ENCODE measurements at regions not wholly inside any gene's neighbourhood (a gene's known extent, or its start where the extent isn't known, plus 50 kb on each side); places are given as distances from the start of the nearest gene placed in this dataset.

GRCh38 chr3:191997579-191998268, 536.8 kb downstream of the PYDC2 start:
- in situ Hi-C loops (cut with MboI; ENCODE audit: low pct_unique_long_range_greater_than_20kb, low sequenced_read_pairs, unreplicated experiment) = no loop called here
- DNase-seq (ENCODE audit: low spot score) = no peak
- TF ChIP-seq CTCF (IDR thresholded peaks at IDR 0.05; ENCODE audit: extremely low read depth, insufficient read depth, missing control alignments) = no peak

- in situ Hi-C loops (cut with MboI; ENCODE audit: low pct_unique_long_range_greater_than_20kb, low sequenced_read_pairs, unreplicated experiment) = no loop called here
- no peak for TF ChIP-seq CTCF (IDR thresholded peaks at IDR 0.05; ENCODE audit: extremely low read depth, insufficient read depth, missing control alignments)
- no peak for DNase-seq (ENCODE audit: low spot score)
These were observed 540.3 kb downstream of the PYDC2 start for GRCh38 chr3:192001218-192001617.

- no peak for DNase-seq (ENCODE audit: low spot score)
- in situ Hi-C loops (cut with MboI; ENCODE audit: low pct_unique_long_range_greater_than_20kb, low sequenced_read_pairs, unreplicated experiment) = no loop called here
- TF ChIP-seq CTCF (IDR thresholded peaks at IDR 0.05; ENCODE audit: extremely low read depth, insufficient read depth, missing control alignments) = no peak
These were observed 545.0 kb downstream of the PYDC2 start for GRCh38 chr3:192005989-192006388.

GRCh38 chr3:192009903-192010302, 548.9 kb downstream of the PYDC2 start:
- in situ Hi-C loops (cut with MboI; ENCODE audit: low pct_unique_long_range_greater_than_20kb, low sequenced_read_pairs, unreplicated experiment) = no loop called here
- no peak for TF ChIP-seq CTCF (IDR thresholded peaks at IDR 0.05; ENCODE audit: extremely low read depth, insufficient read depth, missing control alignments)
- DNase-seq (ENCODE audit: low spot score) = no peak

GRCh38 chr3:192010490-192010889, 549.5 kb downstream of the PYDC2 start:
- DNase-seq (ENCODE audit: low spot score) = no peak
- in situ Hi-C loops (cut with MboI; ENCODE audit: low pct_unique_long_range_greater_than_20kb, low sequenced_read_pairs, unreplicated experiment) = no loop called here
- no peak for TF ChIP-seq CTCF (IDR thresholded peaks at IDR 0.05; ENCODE audit: extremely low read depth, insufficient read depth, missing control alignments)

- no peak for DNase-seq (ENCODE audit: low spot score)
- in situ Hi-C loops (cut with MboI; ENCODE audit: low pct_unique_long_range_greater_than_20kb, low sequenced_read_pairs, unreplicated experiment) = no loop called here
- no peak for TF ChIP-seq CTCF (IDR thresholded peaks at IDR 0.05; ENCODE audit: extremely low read depth, insufficient read depth, missing control alignments)
These were observed 550.2 kb downstream of the PYDC2 start for GRCh38 chr3:192011137-192011536.
